ENCODE measurements at regions not wholly inside any gene's neighbourhood (a gene's known extent, or its start where the extent isn't known, plus 50 kb on each side); places are given as distances from the start of the nearest gene placed in this dataset.

GRCh38 chr6:85163156-85164080, 286.5 kb upstream of the NT5E start:
- intact Hi-C loops (cut with DNase I) = no loop called here
- 64 to 65% methylated on average over 7 of the region's 7 CpGs for WGBS, 2 donors
- H3K36me3 ChIP-seq (replicated peaks in 1 of 2; ENCODE audit: insufficient read depth in 1 of 2, low read depth in 2 of 2) = no peaks in the 10 kb centered on the region
- no peaks in the 10 kb centered on the region for H3K27me3 ChIP-seq
- DNase-seq = no peak
- H3K4me3 ChIP-seq = no peak overlapping the region
- ATAC-seq = no peak
- TF ChIP-seq POLR2A (IDR thresholded peaks at IDR 0.05) (no peak), CTCF (IDR thresholded peaks at IDR 0.05) (no peak)
- H3K4me1 ChIP-seq = no peaks in the 10 kb centered on the region
- H3K9me3 ChIP-seq = no peaks in the 10 kb centered on the region
- no peak overlapping the region for H3K27ac ChIP-seq

GRCh38 chr6:85157311-85157710, 292.6 kb upstream of the NT5E start:
- WGBS, 2 donors = 39 to 47% methylated on average over 2 of the region's 2 CpGs
- Histone ChIP-seq H3K27ac (no peak overlapping the region), H3K27me3 (no peaks in the 10 kb centered on the region), H3K4me3 (no peak overlapping the region), H3K36me3 (replicated peaks in 1 of 2; ENCODE audit: insufficient read depth in 1 of 2, low read depth in 2 of 2) (no peaks in the 10 kb centered on the region), H3K4me1 (no peaks in the 10 kb centered on the region), H3K9me3 (no peaks in the 10 kb centered on the region)
- no peak for DNase-seq
- no peak for ATAC-seq
- no peak for TF ChIP-seq CTCF (IDR thresholded peaks at IDR 0.05)
- no peak for TF ChIP-seq POLR2A (IDR thresholded peaks at IDR 0.05)
- intact Hi-C loops (cut with DNase I) = no loop called here

- Histone ChIP-seq H3K27ac (no peak overlapping the region), H3K36me3 (replicated peaks in 1 of 2; ENCODE audit: insufficient read depth in 1 of 2, low read depth in 2 of 2) (no peaks in the 10 kb centered on the region), H3K4me1 (no peaks in the 10 kb centered on the region), H3K4me3 (no peak overlapping the region), H3K27me3 (no peaks in the 10 kb centered on the region), H3K9me3 (no peaks in the 10 kb centered on the region)
- intact Hi-C loops (cut with DNase I) = no loop called here
- ATAC-seq (no peak), DNase-seq (no peak)
- WGBS, 2 donors = 29 to 33% methylated on average over 2 of the region's 2 CpGs
- TF ChIP-seq POLR2A (IDR thresholded peaks at IDR 0.05) = no peak
- no peak for TF ChIP-seq CTCF (IDR thresholded peaks at IDR 0.05)
These were observed 306.2 kb upstream of the NT5E start for GRCh38 chr6:85143676-85144075.

- DNase-seq (no peak), ATAC-seq (no peak)
- no peaks in the 10 kb centered on the region for H3K9me3 ChIP-seq
- H3K36me3 ChIP-seq (replicated peaks in 1 of 2; ENCODE audit: insufficient read depth in 1 of 2, low read depth in 2 of 2) = no peaks in the 10 kb centered on the region
- WGBS, 2 donors = 21 to 28% methylated on average over 1 of the region's 1 CpG
- H3K4me3 ChIP-seq = no peak overlapping the region
- TF ChIP-seq CTCF (IDR thresholded peaks at IDR 0.05) (no peak), POLR2A (IDR thresholded peaks at IDR 0.05) (no peak)
- intact Hi-C loops (cut with DNase I) = no loop called here
- H3K27ac ChIP-seq = no peak overlapping the region
- H3K4me1 ChIP-seq = no peaks in the 10 kb centered on the region
- H3K27me3 ChIP-seq = no peaks in the 10 kb centered on the region
These were observed 312.0 kb upstream of the NT5E start for GRCh38 chr6:85137865-85138264.

- DNase-seq = no peak
- 11 to 28% methylated on average over 3 of the region's 3 CpGs for WGBS, 2 donors
- H3K27ac ChIP-seq = no peak overlapping the region
- intact Hi-C loops (cut with DNase I) = no loop called here
- no peaks in the 10 kb centered on the region for H3K27me3 ChIP-seq
- ATAC-seq = no peak
- no peak for TF ChIP-seq POLR2A (IDR thresholded peaks at IDR 0.05)
- no peak for TF ChIP-seq CTCF (IDR thresholded peaks at IDR 0.05)
- no peaks in the 10 kb centered on the region for H3K36me3 ChIP-seq (replicated peaks in 1 of 2; ENCODE audit: insufficient read depth in 1 of 2, low read depth in 2 of 2)
- H3K4me3 ChIP-seq = no peak overlapping the region
- no peaks in the 10 kb centered on the region for H3K9me3 ChIP-seq
- no peaks in the 10 kb centered on the region for H3K4me1 ChIP-seq
These were observed 313.6 kb upstream of the NT5E start for GRCh38 chr6:85136310-85136709.
